H1 (cell line): ENCODE measurements at regions not wholly inside any gene's neighbourhood (a gene's known extent, or its start where the extent isn't known, plus 50 kb on each side); places are given as distances from the start of the nearest gene placed in this dataset.

Experiments
- CTCF ChIA-PET: fragments of 300-600 bp; sonication (Branson Sonifier 250); formaldehyde crosslinking; loops from one replicate; lab custom pipeline; 2021; ENCODE audit not compliant: partially characterized antibody; lab: Charles Lee
- POLR2A ChIA-PET: fragments of 300-600 bp; sonication (Branson Sonifier 250); formaldehyde crosslinking; loops from one replicate; lab custom pipeline; 2021; ENCODE audit warnings: inconsistent platforms; ENCODE audit not compliant: partially characterized antibody; lab: Charles Lee
- DNase-seq, 2 experiments: peaks; one replicate each; pipeline versions ENCODE4 v3.0.0 to v3.0.0-alpha.2; 2010 to 2022; ENCODE audit warnings: low spot score in 2 of 2, low read depth in 1 of 2, mixed read lengths in 1 of 2
- FAIRE-seq: peaks from 2 replicates; lab custom pipeline; 2011; peaks lifted over from hg19 to GRCh38; lab: Jason Lieb, UNC
- H2AFZ ChIP-seq: 2 replicates; pipeline ENCODE4 v1.8.1; 2012; ENCODE audit warnings: low read length, inconsistent platforms
- H2AK5ac ChIP-seq: 2 replicates; pipeline ENCODE4 v1.6.1; 2013; ENCODE audit warnings: low read depth, low read length
- H2BK120ac ChIP-seq: replicated peaks from 2 replicates; pipeline ENCODE3; 2013; ENCODE audit warnings: low read depth, low read length, inconsistent platforms
- H2BK12ac ChIP-seq: 2 replicates; pipeline ENCODE4 v1.6.1; 2013; ENCODE audit warnings: low read depth, low read length
- H2BK15ac ChIP-seq: 2 replicates; pipeline ENCODE4 v1.6.1; 2013; ENCODE audit warnings: low read length
- H2BK20ac ChIP-seq: 2 replicates; pipeline ENCODE4 v1.6.1; 2013; ENCODE audit warnings: low read length
- H2BK5ac ChIP-seq: 2 replicates; pipeline ENCODE4 v1.6.1; 2013; ENCODE audit warnings: low read depth, low read length
- H3K14ac ChIP-seq: 2 replicates; pipeline ENCODE4 v1.6.1; 2013; ENCODE audit warnings: inconsistent platforms; ENCODE audit not compliant: insufficient read length
- H3K18ac ChIP-seq: 2 replicates; pipeline ENCODE4 v1.6.1; 2013; ENCODE audit warnings: low read length; ENCODE audit errors: extremely low read depth
- H3K23ac ChIP-seq: 2 replicates; pipeline ENCODE4 v1.6.1; 2013; ENCODE audit warnings: inconsistent platforms; ENCODE audit not compliant: insufficient read length
- H3K23me2 ChIP-seq: 2 replicates; pipeline ENCODE4 v1.6.1; 2013; ENCODE audit warnings: low read depth, low read length
- H3K27ac ChIP-seq: 2 replicates; pipeline ENCODE4 v1.6.1; 2011; ENCODE audit warnings: low read depth, low read length, inconsistent platforms
- H3K27me3 ChIP-seq, 4 experiments: replicated peaks in 1 of 4; 1 replicate in 1 of 4; 2 replicates in 3 of 4; pipeline versions ENCODE4 v1.6.1 to v1.8.1; 2011 to 2013; ENCODE audit warnings: low read length in 3 of 4, mild to moderate bottlenecking in 3 of 4, inconsistent platforms in 2 of 4, mixed read lengths in 2 of 4, moderate library complexity in 1 of 4; ENCODE audit not compliant: control insufficient read depth in 3 of 4, insufficient read depth in 3 of 4; ENCODE audit errors: extremely low read depth in 1 of 4
- H3K36me3 ChIP-seq, 4 experiments: 2 replicates each; pipeline versions ENCODE4 v1.6.1 to v1.8.1; 2011 to 2013; ENCODE audit warnings: mild to moderate bottlenecking in 4 of 4, low read length in 3 of 4, moderate library complexity in 2 of 4, control low read depth in 1 of 4, inconsistent platforms in 1 of 4; ENCODE audit not compliant: insufficient read depth in 4 of 4, control insufficient read depth in 2 of 4
- H3K4ac ChIP-seq: replicated peaks from 2 replicates; pipeline ENCODE3; 2013; ENCODE audit warnings: low read length, low read depth, mixed read lengths, inconsistent platforms; ENCODE audit not compliant: insufficient read length
- H3K4me1 ChIP-seq, 4 experiments: replicated peaks in 1 of 4; 1 replicate in 1 of 4; 2 replicates in 3 of 4; pipeline versions ENCODE4 v1.6.1 to v1.8.1; 2011 to 2013; ENCODE audit warnings: low read length in 3 of 4, inconsistent platforms in 2 of 4, mixed read lengths in 1 of 4; ENCODE audit not compliant: insufficient read depth in 4 of 4, control insufficient read depth in 3 of 4
- H3K4me2 ChIP-seq, 2 experiments: 2 replicates each; pipeline versions ENCODE4 v1.6.1 to v1.8.1; 2011 to 2013; ENCODE audit warnings: low read depth in 2 of 2, low read length in 2 of 2, control low read depth in 1 of 2, inconsistent platforms in 1 of 2, mild to moderate bottlenecking in 1 of 2; ENCODE audit not compliant: insufficient read depth in 1 of 2
- H3K4me3 ChIP-seq, 4 experiments: fragments of 200-600, 300-600 bp in 1 of 4; sonication (generic), shearing (Covaris generic), sonication (Bioruptor Twin) in 1 of 4; 2 replicates each; pipeline versions ENCODE4 v1.5.1 to v1.8.1; 2011 to 2016; ENCODE audit warnings: low read length in 4 of 4, low read depth in 3 of 4, control low read depth in 2 of 4, inconsistent platforms in 2 of 4, mild to moderate bottlenecking in 2 of 4, mixed read lengths in 1 of 4, moderate library complexity in 1 of 4; ENCODE audit not compliant: insufficient read depth in 2 of 4; ENCODE audit errors: extremely low read depth in 1 of 4
- H3K56ac ChIP-seq: replicated peaks from 2 replicates; pipeline ENCODE3; 2013; ENCODE audit warnings: low read depth, mild to moderate bottlenecking, mixed read lengths, low read length, inconsistent platforms; ENCODE audit not compliant: insufficient read length
- H3K79me1 ChIP-seq: 2 replicates; pipeline ENCODE4 v1.6.1; 2013; ENCODE audit warnings: low read depth, low read length, control low read depth
- H3K79me2 ChIP-seq, 2 experiments: 2 replicates each; pipeline versions ENCODE4 v1.6.1 to v1.8.1; 2012 to 2013; ENCODE audit warnings: low read length in 2 of 2, mild to moderate bottlenecking in 2 of 2, inconsistent platforms in 1 of 2; ENCODE audit not compliant: insufficient read depth in 2 of 2, control insufficient read depth in 1 of 2
- H3K9ac ChIP-seq, 4 experiments: replicated peaks in 1 of 4; 1 replicate in 1 of 4; 2 replicates in 3 of 4; pipeline versions ENCODE4 v1.6.1 to v1.8.1; 2011 to 2013; ENCODE audit warnings: low read depth in 3 of 4, low read length in 3 of 4, control low read depth in 2 of 4, mild to moderate bottlenecking in 2 of 4, moderate library complexity in 2 of 4, inconsistent platforms in 1 of 4; ENCODE audit errors: extremely low read depth in 1 of 4
- H3K9me3 ChIP-seq, 2 experiments: 2 replicates each; pipeline versions ENCODE4 v1.6.1 to v1.8.1; 2012 to 2013; ENCODE audit warnings: mild to moderate bottlenecking in 2 of 2, moderate library complexity in 2 of 2, control low read depth in 1 of 2, inconsistent platforms in 1 of 2, low read depth in 1 of 2, low read length in 1 of 2, mixed read lengths in 1 of 2; ENCODE audit not compliant: insufficient read depth in 2 of 2
- H4K20me1 ChIP-seq, 2 experiments: replicated peaks in 1 of 2; 2 replicates each; pipeline versions ENCODE3 to v1.8.1; 2011 to 2013; ENCODE audit warnings: inconsistent platforms in 2 of 2, low read length in 2 of 2, mild to moderate bottlenecking in 1 of 2; ENCODE audit not compliant: insufficient read depth in 2 of 2, control insufficient read depth in 1 of 2
- H4K5ac ChIP-seq: 2 replicates; pipeline ENCODE4 v1.6.1; 2013; ENCODE audit warnings: low read length, low read depth, mixed read lengths, inconsistent platforms; ENCODE audit not compliant: insufficient read length
- H4K8ac ChIP-seq: 2 replicates; pipeline ENCODE4 v1.8.0; 2013; ENCODE audit warnings: mild to moderate bottlenecking, moderate library complexity, low read length, inconsistent platforms; ENCODE audit not compliant: insufficient read depth; ENCODE audit errors: extremely low read depth
- H4K91ac ChIP-seq: replicated peaks from 2 replicates; pipeline ENCODE3; 2013; ENCODE audit warnings: low read length, mixed read lengths, inconsistent platforms; ENCODE audit not compliant: insufficient read length
- ASH2L ChIP-seq: fragments of 200-600, 300-600 bp; sonication (generic); IDR thresholded peaks from one replicate; pipeline ENCODE4 v1.7.1; 2017; ENCODE audit warnings: low read length
- ATF3 ChIP-seq: IDR thresholded peaks from 2 replicates; pipeline ENCODE4 v1.6.1; 2011; ENCODE audit warnings: low read depth, mild to moderate bottlenecking, low read length; ENCODE audit not compliant: insufficient read depth
- BACH1 ChIP-seq: IDR thresholded peaks from 2 replicates; pipeline ENCODE4 v1.6.1; 2012; ENCODE audit warnings: low read length, improper control_type of control experiment
- CBX5 ChIP-seq: fragments of 300-800, 300-1000 bp; sonication (generic); IDR thresholded peaks from 2 replicates; pipeline ENCODE4 v1.7.1; 2016; ENCODE audit warnings: antibody characterized with exemption, low read length, low read depth
- CHD2 ChIP-seq: IDR thresholded peaks from 2 replicates; pipeline ENCODE4 v1.6.1; 2012; ENCODE audit warnings: low read length, improper control_type of control experiment
- MAX ChIP-seq: IDR thresholded peaks from 2 replicates; pipeline ENCODE4 v1.6.1; 2012; ENCODE audit warnings: inconsistent platforms
- RAD21 ChIP-seq, 2 experiments: IDR thresholded peaks in 1 of 2; conservative IDR thresholded peaks in 1 of 2; 2 replicates each; pipeline ENCODE4 v1.6.1; 2011; ENCODE audit warnings: low read depth in 2 of 2, low read length in 2 of 2, improper control_type of control experiment in 1 of 2, inconsistent platforms in 1 of 2, mild to moderate bottlenecking in 1 of 2, moderate library complexity in 1 of 2
- RNF2 ChIP-seq: fragments of 200-900, 300-1000 bp; sonication (generic); IDR thresholded peaks from 2 replicates; pipeline ENCODE4 v1.7.1; 2016; ENCODE audit warnings: borderline replicate concordance, low read depth, mild to moderate bottlenecking, antibody characterized with exemption, low read length; ENCODE audit not compliant: poor library complexity, severe bottlenecking; ENCODE audit errors: missing control alignments
- RXRA ChIP-seq: IDR thresholded peaks from 2 replicates; pipeline ENCODE4 v1.6.1; 2011; ENCODE audit warnings: low read depth, mild to moderate bottlenecking, low read length, moderate library complexity; ENCODE audit not compliant: insufficient read depth
- SRF ChIP-seq: IDR thresholded peaks from 2 replicates; pipeline ENCODE4 v1.6.1; 2011; ENCODE audit warnings: mild to moderate bottlenecking, low read depth, low read length, moderate library complexity
- TAF7 ChIP-seq: optimal IDR thresholded peaks from 2 replicates; pipeline ENCODE3; 2011; ENCODE audit warnings: low read depth, mild to moderate bottlenecking, inconsistent platforms, low read length, moderate library complexity, borderline replicate concordance
- TCF12 ChIP-seq: IDR thresholded peaks from 2 replicates; pipeline ENCODE4 v1.6.1; 2011; ENCODE audit warnings: low read depth, mild to moderate bottlenecking, low read length
- WGBS, 2 experiments: shearing (Covaris generic) in 1 of 2; methylation state at CpG; one replicate each; pipeline versions ENCODE4 v1.1.6 to v1.1.7; 2013 to 2015; ENCODE audit warnings: low lambda C conversion rate in 2 of 2, mixed read lengths in 2 of 2, inconsistent platforms in 1 of 2, low coverage in 1 of 2, missing lambda C conversion rate in 1 of 2; ENCODE audit not compliant: insufficient replicate concordance in 2 of 2, insufficient coverage in 1 of 2, insufficient read length in 1 of 2; ENCODE audit errors: extremely low coverage in 1 of 2, missing lambda C conversion rate in 1 of 2; 5-methylcytosine and 5-hydroxymethylcytosine counted together
- TF ChIP-seq, protein P1 (sequence below): IDR thresholded peaks from 2 replicates; pipeline ENCODE4 v1.6.1; 2012; ENCODE audit warnings: inconsistent platforms

DNA sequence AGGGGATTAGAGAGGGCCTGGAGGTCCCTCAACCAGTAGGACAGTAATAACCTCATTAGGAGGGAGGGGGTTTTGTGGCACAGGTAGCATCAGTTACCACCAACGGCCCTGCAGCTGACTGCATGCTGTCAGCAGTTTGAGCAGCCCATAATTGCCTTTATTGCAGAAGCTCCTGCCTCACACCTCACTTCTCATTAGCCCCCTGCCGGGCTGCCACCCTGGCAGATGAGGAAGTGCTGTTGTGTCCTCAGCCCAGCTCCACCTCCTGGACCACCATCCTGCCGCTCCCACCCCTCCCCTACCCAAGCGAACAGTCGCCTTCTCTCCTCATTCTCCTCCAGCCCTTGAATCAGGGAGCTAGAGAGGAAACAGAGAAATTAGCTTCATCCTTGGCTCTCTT lies 237.4 kb downstream of the LMX1A start:
- no peak overlapping the region for H3K18ac ChIP-seq
- no peak overlapping the region for H3K23ac ChIP-seq
- H3K4me1 ChIP-seq: peaks cover 0 to 6% (median 2%) of the 10 kb centered on the region in 4 experiments; a peak in 1 of 7 replicates
- H3K56ac ChIP-seq: no peak overlapping the region
- no peak overlapping the region for H2BK12ac ChIP-seq
- H3K36me3 ChIP-seq: no peaks in the 10 kb centered on the region
- H3K9ac ChIP-seq: no peak overlapping the region
- ChIA-PET CTCF (interaction anchor here (0.6 to 6.3 kb wide), 13 partner anchors 10 to 514 kb away, joined by 3 to 50 read pairs (median 4); no protein-coding TSS in a partner anchor), POLR2A (no interaction called here)
- H2BK15ac ChIP-seq: no peak overlapping the region
- no peak overlapping the region for H4K91ac ChIP-seq
- no peak overlapping the region for H2BK5ac ChIP-seq
- no peak overlapping the region for H3K4me2 ChIP-seq
- peaks cover 4% of the 10 kb centered on the region; the same call in 1 of the 2 replicates for H3K23me2 ChIP-seq
- H2AFZ ChIP-seq: no peak overlapping the region
- no peak overlapping the region for H2AK5ac ChIP-seq
- no peak for FAIRE-seq
- no peak for DNase-seq
- H4K20me1 ChIP-seq: peaks cover 1 to 2% of the 10 kb centered on the region in 2 experiments
- no peak overlapping the region for H4K5ac ChIP-seq
- no peak overlapping the region for H3K27ac ChIP-seq
- H4K8ac ChIP-seq: no peak overlapping the region
- H2BK20ac ChIP-seq: no peak overlapping the region
- no peak overlapping the region for H2BK120ac ChIP-seq
- no peaks in the 10 kb centered on the region for H3K9me3 ChIP-seq
- no peak overlapping the region for H3K4me3 ChIP-seq
- no peaks in the 10 kb centered on the region for H3K79me2 ChIP-seq
- WGBS, 2 experiments: 86% methylated on average over 5 of the region's 5 CpGs; no CpG with 5 or more reads in 1 of the 2 experiments
- peaks cover 20 to 40% (median 31%) of the 10 kb centered on the region in 4 experiments for H3K27me3 ChIP-seq
- H3K4ac ChIP-seq: no peak overlapping the region
- no peak overlapping the region for H3K14ac ChIP-seq
- no peaks in the 10 kb centered on the region for H3K79me1 ChIP-seq
- TF ChIP-seq CHD2 (no peak), SRF (no peak), TAF7 (no peak), MAX (no peak), CBX5 (no peak), RAD21 (IDR thresholded peaks at IDR 0.05 in 1 of 2, conservative IDR thresholded peaks at IDR 0.05 in 1 of 2; ENCODE audit: low read depth in 2 of 2, low read length in 2 of 2) (no peak), TCF12 (no peak), ASH2L (no peak), RXRA (no peak), BACH1 (no peak), ATF3 (no peak), RNF2 (no peak)
- TF ChIP-seq, protein P1, sequence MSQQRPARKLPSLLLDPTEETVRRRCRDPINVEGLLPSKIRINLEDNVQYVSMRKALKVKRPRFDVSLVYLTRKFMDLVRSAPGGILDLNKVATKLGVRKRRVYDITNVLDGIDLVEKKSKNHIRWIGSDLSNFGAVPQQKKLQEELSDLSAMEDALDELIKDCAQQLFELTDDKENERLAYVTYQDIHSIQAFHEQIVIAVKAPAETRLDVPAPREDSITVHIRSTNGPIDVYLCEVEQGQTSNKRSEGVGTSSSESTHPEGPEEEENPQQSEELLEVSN: no peak
